HG02870 (cell line): ENCODE measurements at regions not wholly inside any gene's neighbourhood (a gene's known extent, or its start where the extent isn't known, plus 50 kb on each side); places are given as distances from the start of the nearest gene placed in this dataset.
A peak's percentile ranks its signal among the peaks of the same experiment; 100 is the strongest.
"Not testable (repeated sequence)": the region's sequence is repeated elsewhere in the genome, so short reads cannot be mapped to it uniquely, and the experiment has no call there.

Experiments used
- ATAC-seq: cut with Tn5 transposase; IDR thresholded peaks from one replicate; pipeline ENCODE4 v1.9.1; 2021; ENCODE audit warnings: mild to moderate bottlenecking, moderate library complexity; ENCODE audit not compliant: unreplicated experiment

GRCh38 chr1:101128211-101128727 is 102.7 kb upstream of the DPH5 start:
- peak; percentile 97 for ATAC-seq

- no peak for ATAC-seq
Measured at GRCh38 chr1:101124405-101124804, 98.8 kb upstream of the DPH5 start.

- not testable (repeated sequence) for ATAC-seq
Measured at GRCh38 chr1:101123904-101124303, 98.3 kb upstream of the DPH5 start.

GRCh38 chr1:101122452-101123166 is 97.0 kb upstream of the DPH5 start:
- peak; percentile 99 for ATAC-seq

- ATAC-seq = no peak
Measured at GRCh38 chr1:101121975-101122374, 96.4 kb upstream of the DPH5 start.

GRCh38 chr1:101121504-101121903 is 95.9 kb upstream of the DPH5 start:
- ATAC-seq = no peak

GRCh38 chr1:101120868-101121267 is 95.3 kb upstream of the DPH5 start:
- ATAC-seq = no peak

GRCh38 chr1:101119289-101119688 is 93.7 kb upstream of the DPH5 start:
- no peak for ATAC-seq

- no peak for ATAC-seq
Measured at GRCh38 chr1:101116006-101116405, 90.4 kb upstream of the DPH5 start.

- no peak for ATAC-seq
Measured at GRCh38 chr1:101115112-101115511, 89.5 kb upstream of the DPH5 start.

- not testable (repeated sequence) for ATAC-seq
Measured at GRCh38 chr1:101114128-101114527, 88.5 kb upstream of the DPH5 start.

GRCh38 chr1:101112051-101112780 is 86.6 kb upstream of the DPH5 start:
- peak; percentile 86 for ATAC-seq

GRCh38 chr1:101111461-101111860 is 85.9 kb upstream of the DPH5 start:
- ATAC-seq = no peak

GRCh38 chr1:101109791-101110190 is 84.2 kb upstream of the DPH5 start:
- no peak for ATAC-seq

GRCh38 chr1:101108111-101108500 is 82.5 kb upstream of the DPH5 start:
- ATAC-seq = no peak

- no peak for ATAC-seq
Measured at GRCh38 chr1:101107496-101108110, 82.0 kb upstream of the DPH5 start.

GRCh38 chr1:101105877-101106276 is 80.3 kb upstream of the DPH5 start:
- no peak for ATAC-seq

- ATAC-seq = no peak
Measured at GRCh38 chr1:101102426-101103156, 77.0 kb upstream of the DPH5 start.

- no peak for ATAC-seq
Measured at GRCh38 chr1:101101360-101101759, 75.8 kb upstream of the DPH5 start.

GRCh38 chr1:101100674-101101073 is 75.1 kb upstream of the DPH5 start:
- no peak for ATAC-seq

- ATAC-seq = no peak
Measured at GRCh38 chr1:101098907-101099306, 73.3 kb upstream of the DPH5 start.
